ENCODE measurements at regions not wholly inside any gene's neighbourhood (a gene's known extent, or its start where the extent isn't known, plus 50 kb on each side); places are given as distances from the start of the nearest gene placed in this dataset.
A peak's percentile ranks its signal among the peaks of the same experiment; 100 is the strongest.
"Not testable (repeated sequence)": the region's sequence is repeated elsewhere in the genome, so short reads cannot be mapped to it uniquely, and the experiment has no call there.

- DNase-seq; H3K4me3 ChIP-seq; H3K9me3 ChIP-seq (replicated peaks); H3K36me3 ChIP-seq; H3K27ac ChIP-seq (replicated peaks); H3K27me3 ChIP-seq (ENCODE audit: low read depth); intact Hi-C loops (cut with micrococcal nuclease): not testable (repeated sequence)
- H3K4me1 ChIP-seq, result peaks cover 13% of the 10 kb centered on the region
Measured at GRCh38 chr11:14573539-14574057, 53.4 kb upstream of the PSMA1 start.

DNA sequence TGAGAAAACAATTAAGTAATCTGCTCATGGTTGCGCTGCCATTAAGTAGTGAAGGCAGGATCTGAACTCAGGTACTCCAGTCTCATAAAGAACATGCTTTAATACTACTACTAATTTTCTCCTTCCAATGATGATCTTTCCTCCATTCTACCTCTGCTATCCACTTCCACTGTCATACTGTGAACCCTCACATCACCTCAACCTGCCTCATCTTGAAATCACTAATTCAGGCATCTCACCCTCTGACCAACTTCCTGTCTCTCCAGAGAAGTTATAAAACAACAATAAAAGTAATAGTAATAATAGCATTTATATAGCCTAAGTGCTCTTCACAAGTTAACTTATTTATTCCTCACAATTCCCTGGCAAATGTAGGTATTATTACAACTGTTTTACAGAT is 57.1 kb upstream of the PSMA1 start:
- DNase-seq, result no peak
- no peaks in the 10 kb centered on the region for H3K36me3 ChIP-seq
- peaks cover 9% of the 10 kb centered on the region for H3K9me3 ChIP-seq (replicated peaks)
- peaks cover 18% of the 10 kb centered on the region for H3K4me1 ChIP-seq
- H3K27ac ChIP-seq (replicated peaks), result no peak overlapping the region
- H3K27me3 ChIP-seq (ENCODE audit: low read depth), result no peaks in the 10 kb centered on the region
- no peak for TF ChIP-seq CTCF (IDR thresholded peaks at IDR 0.05; ENCODE audit: borderline replicate concordance)
- intact Hi-C loops (cut with micrococcal nuclease), result no loop called here
- no peak overlapping the region for H3K4me3 ChIP-seq

DNA sequence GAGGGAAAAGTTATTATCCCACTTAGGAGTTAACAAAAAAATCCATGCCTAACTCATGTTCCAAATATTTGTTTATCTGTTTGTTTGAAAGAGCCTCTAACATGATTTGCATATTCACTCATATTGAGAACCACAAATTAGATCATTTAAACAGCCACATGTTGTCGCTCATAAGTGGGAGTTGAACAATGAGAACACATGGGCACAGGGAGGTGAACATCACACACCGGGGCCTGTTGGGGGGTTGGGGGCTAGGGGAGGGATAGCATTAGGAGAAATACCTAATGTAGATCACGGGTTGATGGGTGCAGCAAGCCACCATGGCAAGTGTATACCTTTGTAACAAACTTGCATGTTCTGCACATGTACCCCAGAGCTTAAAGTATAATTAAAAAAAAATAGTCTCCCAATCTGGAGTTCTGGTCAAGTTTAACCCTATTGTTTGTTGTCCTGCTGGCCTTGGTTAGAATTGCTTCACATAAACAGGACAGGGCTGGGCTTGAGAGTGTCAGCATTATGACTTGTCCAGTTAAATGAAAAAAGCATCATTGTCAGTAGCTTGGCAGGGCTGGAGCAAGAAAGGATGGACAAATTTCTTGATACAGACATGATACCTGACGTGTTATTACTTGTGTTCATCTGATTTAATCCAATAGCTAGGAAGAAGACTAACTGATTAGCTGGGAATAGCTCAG is 57.8 kb upstream of the PSMA1 start:
- intact Hi-C loops (cut with micrococcal nuclease), result no loop called here
- Histone ChIP-seq H3K27me3 (ENCODE audit: low read depth) (no peaks in the 10 kb centered on the region), H3K27ac (replicated peaks) (no peak overlapping the region), H3K9me3 (replicated peaks) (peaks cover 9% of the 10 kb centered on the region), H3K4me3 (no peak overlapping the region), H3K4me1 (peaks cover 18% of the 10 kb centered on the region), H3K36me3 (no peaks in the 10 kb centered on the region)
- no peak for TF ChIP-seq CTCF (IDR thresholded peaks at IDR 0.05; ENCODE audit: borderline replicate concordance)
- DNase-seq, result no peak

DNA sequence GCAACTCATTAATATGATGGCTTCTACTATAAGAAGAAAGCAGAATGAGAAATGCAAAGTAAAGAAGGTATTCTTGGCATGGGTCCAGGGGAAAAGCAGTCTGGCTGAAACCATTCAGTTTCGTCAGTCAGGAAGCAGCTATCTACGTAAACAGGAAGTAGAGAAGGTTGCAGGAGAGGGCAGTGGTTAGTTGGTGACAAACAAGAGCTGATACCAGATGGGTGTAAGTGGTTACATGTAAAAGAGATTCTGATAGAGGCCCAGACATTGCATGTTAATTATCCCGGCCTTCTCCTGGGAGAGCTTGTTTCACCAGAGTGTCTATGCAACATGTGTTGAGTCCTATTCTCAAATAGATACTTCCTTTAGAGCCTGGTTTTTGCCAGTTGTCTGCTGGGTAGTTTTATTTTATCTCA is 58.4 kb upstream of the PSMA1 start:
- TF ChIP-seq CTCF (IDR thresholded peaks at IDR 0.05; ENCODE audit: borderline replicate concordance), result no peak
- Histone ChIP-seq H3K36me3 (no peaks in the 10 kb centered on the region), H3K4me3 (no peak overlapping the region), H3K9me3 (replicated peaks) (peaks cover 9% of the 10 kb centered on the region), H3K27me3 (ENCODE audit: low read depth) (no peaks in the 10 kb centered on the region), H3K4me1 (peaks cover 16% of the 10 kb centered on the region), H3K27ac (replicated peaks) (peak overlapping the region; percentile 28)
- intact Hi-C loops (cut with micrococcal nuclease), result no loop called here
- DNase-seq, result no peak

DNA sequence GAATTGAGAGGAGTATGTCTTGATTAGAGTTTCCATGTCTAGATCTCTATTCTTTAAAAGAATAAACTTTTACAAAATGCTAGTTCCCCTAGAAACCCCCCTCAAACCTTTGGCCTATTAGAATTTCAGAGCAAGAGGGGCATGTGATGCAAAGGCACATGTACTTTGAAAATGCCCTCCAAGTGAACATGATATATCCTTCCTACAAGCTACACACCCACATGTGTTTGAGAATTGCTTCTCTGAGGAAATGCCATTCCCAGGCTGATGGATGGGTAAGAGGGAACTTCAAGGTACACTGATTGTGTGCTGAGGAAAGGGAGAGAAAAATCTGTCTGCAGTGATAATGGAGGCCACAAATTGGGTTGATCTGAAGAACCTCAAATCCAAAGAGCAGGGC is 59.5 kb upstream of the PSMA1 start:
- peaks cover 9% of the 10 kb centered on the region for H3K9me3 ChIP-seq (replicated peaks)
- intact Hi-C loops (cut with micrococcal nuclease), result no loop called here
- no peak for TF ChIP-seq CTCF (IDR thresholded peaks at IDR 0.05; ENCODE audit: borderline replicate concordance)
- H3K27me3 ChIP-seq (ENCODE audit: low read depth), result no peaks in the 10 kb centered on the region
- H3K4me1 ChIP-seq, result peaks cover 18% of the 10 kb centered on the region
- H3K4me3 ChIP-seq, result no peak overlapping the region
- DNase-seq, result no peak
- H3K36me3 ChIP-seq, result no peaks in the 10 kb centered on the region
- H3K27ac ChIP-seq (replicated peaks), result no peak overlapping the region

- Histone ChIP-seq H3K27ac (replicated peaks) (peak overlapping the region; percentile 46), H3K4me3 (no peak overlapping the region), H3K36me3 (no peaks in the 10 kb centered on the region), H3K4me1 (peaks cover 23% of the 10 kb centered on the region), H3K9me3 (replicated peaks) (no peaks in the 10 kb centered on the region), H3K27me3 (ENCODE audit: low read depth) (no peaks in the 10 kb centered on the region)
- no peak for TF ChIP-seq CTCF (IDR thresholded peaks at IDR 0.05; ENCODE audit: borderline replicate concordance)
- peak; percentile 21 for DNase-seq
- intact Hi-C loops (cut with micrococcal nuclease), result no loop called here
Measured at GRCh38 chr11:14582793-14583192, 60.8 kb upstream of the PDE3B start.
